NB4 (cell line): ENCODE measurements at regions not wholly inside any gene's neighbourhood (a gene's known extent, or its start where the extent isn't known, plus 50 kb on each side); places are given as distances from the start of the nearest gene placed in this dataset.

Experiments
- DNase-seq: peaks from one replicate; pipeline ENCODE4 v3.0.0; 2010; ENCODE audit warnings: low read depth
- H3K4me3 ChIP-seq: one replicate; pipeline ENCODE4 v1.5.1; 2011; ENCODE audit warnings: mild to moderate bottlenecking, low read depth, low read length, moderate library complexity
- MYC ChIP-seq: IDR thresholded peaks from 2 replicates; pipeline ENCODE4 v1.6.1; 2011; ENCODE audit warnings: low read depth, low read length
- POLR2A ChIP-seq: IDR thresholded peaks from 2 replicates; pipeline ENCODE4 v1.6.1; 2011; ENCODE audit warnings: mild to moderate bottlenecking; ENCODE audit not compliant: insufficient read length; ENCODE audit errors: extremely low read depth
- TF ChIP-seq, protein P1 (sequence below): IDR thresholded peaks from one replicate; pipeline ENCODE4 v1.5.1; 2012; ENCODE audit warnings: low read depth, low read length
- TF ChIP-seq, protein P2 (sequence below): IDR thresholded peaks from 2 replicates; pipeline ENCODE4 v1.6.1; 2011; ENCODE audit warnings: low read depth, low read length

DNA sequence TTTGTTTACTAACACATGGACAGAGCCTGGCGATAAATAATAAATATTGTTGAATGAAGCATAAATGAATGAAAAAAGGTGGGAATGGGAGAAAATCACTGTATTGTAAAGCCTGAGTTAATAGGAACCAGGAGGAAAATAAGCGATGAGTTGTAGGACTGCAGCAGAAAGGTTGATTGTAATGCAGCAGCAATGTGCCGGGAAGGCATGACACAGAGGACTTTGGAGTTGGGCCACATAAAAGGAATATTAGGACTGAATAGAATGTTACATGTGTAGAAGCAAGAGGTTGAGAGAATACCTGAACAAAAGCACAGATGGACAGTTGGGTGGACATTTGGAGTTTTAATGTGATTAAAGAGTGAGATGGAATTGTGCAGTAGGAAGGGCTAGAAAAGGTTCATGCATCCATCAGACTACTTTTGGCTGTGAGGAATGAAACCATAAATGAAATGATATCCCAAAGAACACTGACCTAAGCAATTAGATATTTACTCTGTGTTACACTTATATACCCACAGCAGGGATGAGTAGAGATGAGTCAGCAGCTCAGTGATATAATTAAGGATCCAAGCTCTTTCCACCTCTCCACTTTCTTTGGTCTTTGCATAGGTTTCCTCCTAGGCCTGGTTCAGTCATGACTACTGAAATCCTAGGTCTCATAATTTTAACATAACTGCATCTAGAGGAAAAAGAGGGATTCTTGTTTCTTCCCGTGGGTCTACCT lies 55.4 kb downstream of the CCER1 start:
- H3K4me3 ChIP-seq, result no peak overlapping the region
- no peak for TF ChIP-seq POLR2A
- TF ChIP-seq MYC, result no peak
- TF ChIP-seq, protein P1, sequence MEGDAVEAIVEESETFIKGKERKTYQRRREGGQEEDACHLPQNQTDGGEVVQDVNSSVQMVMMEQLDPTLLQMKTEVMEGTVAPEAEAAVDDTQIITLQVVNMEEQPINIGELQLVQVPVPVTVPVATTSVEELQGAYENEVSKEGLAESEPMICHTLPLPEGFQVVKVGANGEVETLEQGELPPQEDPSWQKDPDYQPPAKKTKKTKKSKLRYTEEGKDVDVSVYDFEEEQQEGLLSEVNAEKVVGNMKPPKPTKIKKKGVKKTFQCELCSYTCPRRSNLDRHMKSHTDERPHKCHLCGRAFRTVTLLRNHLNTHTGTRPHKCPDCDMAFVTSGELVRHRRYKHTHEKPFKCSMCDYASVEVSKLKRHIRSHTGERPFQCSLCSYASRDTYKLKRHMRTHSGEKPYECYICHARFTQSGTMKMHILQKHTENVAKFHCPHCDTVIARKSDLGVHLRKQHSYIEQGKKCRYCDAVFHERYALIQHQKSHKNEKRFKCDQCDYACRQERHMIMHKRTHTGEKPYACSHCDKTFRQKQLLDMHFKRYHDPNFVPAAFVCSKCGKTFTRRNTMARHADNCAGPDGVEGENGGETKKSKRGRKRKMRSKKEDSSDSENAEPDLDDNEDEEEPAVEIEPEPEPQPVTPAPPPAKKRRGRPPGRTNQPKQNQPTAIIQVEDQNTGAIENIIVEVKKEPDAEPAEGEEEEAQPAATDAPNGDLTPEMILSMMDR, result no peak
- TF ChIP-seq, protein P2, sequence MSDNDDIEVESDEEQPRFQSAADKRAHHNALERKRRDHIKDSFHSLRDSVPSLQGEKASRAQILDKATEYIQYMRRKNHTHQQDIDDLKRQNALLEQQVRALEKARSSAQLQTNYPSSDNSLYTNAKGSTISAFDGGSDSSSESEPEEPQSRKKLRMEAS, result no peak
- DNase-seq, result no peak

DNA sequence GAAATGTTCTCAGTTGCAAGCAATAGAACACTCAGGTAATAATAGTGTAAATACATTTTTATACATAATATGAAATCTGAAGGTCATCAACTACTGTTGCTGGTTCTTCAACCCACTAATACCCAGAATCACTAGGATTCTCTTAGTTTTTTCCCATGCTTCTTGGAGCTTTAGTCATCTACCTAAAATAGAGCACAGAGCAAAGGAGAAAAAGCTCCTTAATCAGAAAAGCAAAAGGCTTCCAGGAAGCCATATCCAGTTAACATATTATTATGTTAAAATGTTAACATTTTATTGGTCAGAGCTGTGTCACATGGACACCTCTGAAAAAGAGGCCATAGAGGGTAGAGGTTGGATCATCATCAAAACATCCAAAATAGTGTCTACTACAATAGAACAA lies 57.0 kb downstream of the CCER1 start:
- no peak overlapping the region for H3K4me3 ChIP-seq
- TF ChIP-seq POLR2A (no peak), MYC (no peak)
- TF ChIP-seq, protein P2, result no peak
- TF ChIP-seq, protein P1, result no peak
- no peak for DNase-seq

DNA sequence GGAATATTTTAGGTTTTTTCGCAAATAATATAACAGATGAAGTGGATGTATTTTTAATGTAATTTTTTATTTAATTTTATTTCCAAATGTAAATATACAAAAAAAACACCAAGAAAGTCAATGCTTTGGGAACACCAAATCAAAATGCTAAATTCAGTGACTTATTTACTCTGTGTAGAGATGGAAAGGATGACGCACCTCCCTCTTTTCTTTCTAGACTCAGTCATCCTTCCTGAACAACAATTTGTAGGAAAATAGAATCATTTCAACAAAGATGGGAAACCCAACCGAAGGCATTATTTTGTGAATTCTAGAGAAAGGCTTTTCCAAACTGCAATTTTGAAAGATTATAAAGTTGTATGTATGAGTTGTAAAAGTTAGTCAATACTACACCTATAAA lies 57.7 kb downstream of the CCER1 start:
- TF ChIP-seq, protein P2, result no peak
- TF ChIP-seq, protein P1, result no peak
- TF ChIP-seq POLR2A (no peak), MYC (no peak)

DNA sequence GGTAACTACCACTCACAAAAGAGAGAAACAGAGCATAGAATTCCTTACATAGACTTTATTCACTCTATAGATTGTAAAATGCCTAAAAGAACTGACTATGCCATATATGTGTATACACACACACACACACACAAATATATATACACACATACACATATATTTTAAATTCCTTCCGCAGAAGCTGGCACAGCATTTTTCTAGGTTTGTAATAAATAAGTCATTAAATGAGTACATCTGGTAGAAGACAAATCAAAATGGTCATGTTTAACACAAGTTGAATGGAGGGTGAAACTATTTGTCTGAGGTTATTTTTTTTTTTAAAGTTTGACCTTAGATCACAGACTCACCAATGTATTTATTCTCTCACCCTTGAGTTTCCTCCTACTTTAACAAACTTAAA lies 58.2 kb downstream of the CCER1 start:
- no peak for DNase-seq
- TF ChIP-seq POLR2A (no peak), MYC (no peak)
- TF ChIP-seq, protein P1, result no peak
- TF ChIP-seq, protein P2, result no peak
- no peak overlapping the region for H3K4me3 ChIP-seq

More for the DNA sequence above, 57.7 kb downstream of the CCER1 start:
- no peak for DNase-seq
- no peak overlapping the region for H3K4me3 ChIP-seq

DNA sequence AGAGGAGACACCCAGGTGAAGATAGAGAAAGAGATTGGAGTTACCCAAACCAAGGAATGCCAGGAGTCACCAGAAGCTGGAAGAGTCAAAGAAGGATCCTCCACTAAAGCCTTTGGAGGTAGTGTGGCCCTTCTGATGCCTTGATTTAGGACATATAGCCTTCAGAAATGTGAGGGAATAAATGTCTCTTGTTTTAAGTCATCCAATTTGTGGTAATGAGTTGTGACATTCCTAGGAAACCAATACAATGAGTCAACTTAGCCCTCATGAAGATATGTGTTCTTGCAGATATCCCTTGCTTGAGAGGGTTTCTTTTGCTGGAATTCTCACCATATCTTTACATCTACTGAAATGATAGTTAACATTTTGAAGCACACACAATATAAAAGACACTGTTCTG lies 58.8 kb downstream of the CCER1 start:
- DNase-seq, result no peak
- TF ChIP-seq MYC (no peak), POLR2A (no peak)
- TF ChIP-seq, protein P2, result no peak
- TF ChIP-seq, protein P1, result no peak
- H3K4me3 ChIP-seq, result no peak overlapping the region
